ENCODE measurements at regions not wholly inside any gene's neighbourhood (a gene's known extent, or its start where the extent isn't known, plus 50 kb on each side); places are given as distances from the start of the nearest gene placed in this dataset.

DNA sequence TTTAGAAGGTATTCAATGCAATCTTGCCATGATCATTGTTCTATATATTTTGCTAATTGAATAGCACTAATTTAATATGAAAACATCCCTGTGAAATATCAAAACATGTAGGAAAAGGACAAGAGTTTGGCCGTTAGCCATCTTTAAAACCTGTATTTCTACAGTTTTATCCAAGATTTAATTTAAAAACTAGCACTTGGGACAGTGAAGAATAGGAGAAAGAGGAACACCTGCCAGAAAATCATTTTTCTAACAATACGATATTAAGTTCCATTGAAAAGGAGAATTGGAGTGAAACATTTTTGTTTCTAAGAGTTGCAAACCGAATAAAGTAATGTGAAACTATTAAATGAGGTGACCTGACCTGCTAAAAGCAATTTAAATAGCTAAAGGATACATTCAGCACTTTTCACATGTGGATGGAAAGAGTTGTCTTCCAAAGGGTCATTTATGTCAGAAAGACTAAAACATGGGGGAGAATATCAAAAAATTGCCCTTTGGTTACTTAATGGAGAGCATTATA, 1673.6 kb upstream of the MIR17HG start:
- Histone ChIP-seq H3K4me1 (ENCODE audit: insufficient read depth, low read length, poor library complexity, severe bottlenecking) (peaks cover 12% of the 10 kb centered on the region), H3K27me3 (replicated peaks; ENCODE audit: insufficient read depth, low read depth, low read length, poor library complexity) (no peaks in the 10 kb centered on the region), H3K4me3 (ENCODE audit: low read depth, low read length, poor library complexity, severe bottlenecking) (no peak overlapping the region), H3K36me3 (ENCODE audit: insufficient read depth, low read length, poor library complexity, severe bottlenecking) (no peaks in the 10 kb centered on the region), H3K9me3 (ENCODE audit: low read depth, low read length, poor library complexity, severe bottlenecking) (no peaks in the 10 kb centered on the region), H3K27ac (ENCODE audit: low read depth, low read length, poor library complexity, severe bottlenecking) (no peak overlapping the region)
- TF ChIP-seq EZH2 (IDR thresholded peaks at IDR 0.05; ENCODE audit: borderline replicate concordance, low read depth, low read length, poor library complexity, severe bottlenecking) (no peak), CTCF (conservative IDR thresholded peaks at IDR 0.05; ENCODE audit: low read depth, low read length) (no peak)
- no peak for DNase-seq (ENCODE audit: low spot score)
- POLR2A ChIA-PET (ENCODE audit: low non-redundant PET) = no interaction called here
- intact Hi-C loops (cut with micrococcal nuclease; ENCODE audit: unreplicated experiment) = no loop called here
- CTCF ChIA-PET = no interaction called here
- no TSS peak for BruUV-seq (replicated peaks)

DNA sequence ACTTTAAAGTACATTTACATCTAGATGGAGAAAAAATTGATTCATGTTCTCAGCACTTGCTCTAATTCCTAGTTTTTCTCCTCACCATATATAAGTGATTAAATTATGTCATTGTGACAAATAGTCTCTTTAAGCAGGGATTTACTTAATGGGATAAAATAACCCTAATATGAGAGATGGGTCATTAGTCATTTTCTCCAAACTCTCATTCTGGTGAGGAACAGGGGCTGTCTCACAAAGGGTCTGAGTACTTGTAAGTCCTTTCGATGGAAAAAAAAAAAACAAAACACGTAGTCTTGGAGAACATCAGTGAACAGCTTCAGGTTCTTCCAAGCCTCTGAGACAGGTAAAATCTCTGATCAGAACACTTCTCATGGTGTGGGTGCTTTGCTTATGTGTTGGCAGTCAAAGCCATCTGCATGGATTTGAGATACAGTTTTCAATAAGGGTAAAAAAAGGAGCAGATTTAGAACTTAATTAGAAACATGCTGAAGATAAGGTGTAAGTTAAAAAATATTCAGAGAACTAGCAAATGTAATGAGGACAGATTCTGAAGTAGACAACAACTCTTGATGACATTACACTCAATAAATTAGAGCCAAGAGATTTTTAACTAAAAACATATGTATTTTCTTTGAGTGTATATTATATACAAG, 1668.9 kb upstream of the MIR17HG start:
- Histone ChIP-seq H3K36me3 (ENCODE audit: insufficient read depth, low read length, poor library complexity, severe bottlenecking) (no peaks in the 10 kb centered on the region), H3K9me3 (ENCODE audit: low read depth, low read length, poor library complexity, severe bottlenecking) (no peaks in the 10 kb centered on the region), H3K4me1 (ENCODE audit: insufficient read depth, low read length, poor library complexity, severe bottlenecking) (peaks cover 12% of the 10 kb centered on the region), H3K4me3 (ENCODE audit: low read depth, low read length, poor library complexity, severe bottlenecking) (no peak overlapping the region), H3K27ac (ENCODE audit: low read depth, low read length, poor library complexity, severe bottlenecking) (no peak overlapping the region), H3K27me3 (replicated peaks; ENCODE audit: insufficient read depth, low read depth, low read length, poor library complexity) (no peaks in the 10 kb centered on the region)
- POLR2A ChIA-PET (ENCODE audit: low non-redundant PET) = no interaction called here
- CTCF ChIA-PET = no interaction called here
- no peak for TF ChIP-seq EZH2 (IDR thresholded peaks at IDR 0.05; ENCODE audit: borderline replicate concordance, low read depth, low read length, poor library complexity, severe bottlenecking)
- DNase-seq (ENCODE audit: low spot score) = no peak
- intact Hi-C loops (cut with micrococcal nuclease; ENCODE audit: unreplicated experiment) = no loop called here
- no TSS peak for BruUV-seq (replicated peaks)

DNA sequence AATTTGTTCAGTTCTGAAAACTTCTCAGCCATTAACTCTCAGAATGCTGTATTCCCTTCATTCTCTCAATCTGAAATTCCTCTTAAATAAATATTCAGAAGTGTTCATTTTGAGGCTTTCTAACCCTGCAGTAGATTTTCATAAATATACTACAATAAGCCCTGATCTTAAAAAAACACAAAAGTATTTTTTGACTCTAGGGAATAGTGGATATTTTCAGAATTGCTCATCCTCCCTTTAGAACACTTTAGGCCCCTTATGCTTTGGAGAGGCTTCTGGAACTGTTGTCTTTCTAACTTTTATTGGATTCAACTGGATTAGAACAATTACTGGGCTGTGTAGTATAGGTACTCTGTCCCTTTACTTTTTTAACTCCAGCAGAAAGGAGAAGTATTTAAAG, 1662.6 kb upstream of the MIR17HG start:
- TF ChIP-seq CTCF (conservative IDR thresholded peaks at IDR 0.05; ENCODE audit: low read depth, low read length) = no peak
- TF ChIP-seq EZH2 (IDR thresholded peaks at IDR 0.05; ENCODE audit: borderline replicate concordance, low read depth, low read length, poor library complexity, severe bottlenecking) = no peak

GRCh38 chr13:89686171-89686570, 1661.3 kb upstream of the MIR17HG start:
- TF ChIP-seq EZH2 (IDR thresholded peaks at IDR 0.05; ENCODE audit: borderline replicate concordance, low read depth, low read length, poor library complexity, severe bottlenecking) = no peak
- TF ChIP-seq CTCF (conservative IDR thresholded peaks at IDR 0.05; ENCODE audit: low read depth, low read length) = no peak
- ChIA-PET CTCF (no interaction called here), POLR2A (ENCODE audit: low non-redundant PET) (no interaction called here)
- Histone ChIP-seq H3K27me3 (replicated peaks; ENCODE audit: insufficient read depth, low read depth, low read length, poor library complexity) (no peaks in the 10 kb centered on the region), H3K4me1 (ENCODE audit: insufficient read depth, low read length, poor library complexity, severe bottlenecking) (peaks cover 26% of the 10 kb centered on the region), H3K27ac (ENCODE audit: low read depth, low read length, poor library complexity, severe bottlenecking) (no peak overlapping the region), H3K4me3 (ENCODE audit: low read depth, low read length, poor library complexity, severe bottlenecking) (no peak overlapping the region), H3K36me3 (ENCODE audit: insufficient read depth, low read length, poor library complexity, severe bottlenecking) (no peaks in the 10 kb centered on the region), H3K9me3 (ENCODE audit: low read depth, low read length, poor library complexity, severe bottlenecking) (no peaks in the 10 kb centered on the region)
- no peak for DNase-seq (ENCODE audit: low spot score)
- intact Hi-C loops (cut with micrococcal nuclease; ENCODE audit: unreplicated experiment) = no loop called here
- no TSS peak for BruUV-seq (replicated peaks)

More for the DNA sequence above, 1662.6 kb upstream of the MIR17HG start:
- Histone ChIP-seq H3K4me3 (ENCODE audit: low read depth, low read length, poor library complexity, severe bottlenecking) (no peak overlapping the region), H3K4me1 (ENCODE audit: insufficient read depth, low read length, poor library complexity, severe bottlenecking) (peaks cover 26% of the 10 kb centered on the region), H3K27me3 (replicated peaks; ENCODE audit: insufficient read depth, low read depth, low read length, poor library complexity) (no peaks in the 10 kb centered on the region), H3K27ac (ENCODE audit: low read depth, low read length, poor library complexity, severe bottlenecking) (no peak overlapping the region), H3K9me3 (ENCODE audit: low read depth, low read length, poor library complexity, severe bottlenecking) (no peaks in the 10 kb centered on the region), H3K36me3 (ENCODE audit: insufficient read depth, low read length, poor library complexity, severe bottlenecking) (no peaks in the 10 kb centered on the region)
- DNase-seq (ENCODE audit: low spot score) = no peak
- intact Hi-C loops (cut with micrococcal nuclease; ENCODE audit: unreplicated experiment) = loop anchor here (5.0 kb wide), 1 partner anchor 163 kb away; no protein-coding TSS in a partner anchor
- ChIA-PET CTCF (no interaction called here), POLR2A (ENCODE audit: low non-redundant PET) (no interaction called here)
- no TSS peak for BruUV-seq (replicated peaks)

All from A673 (cell line).